ENCODE measurements at regions not wholly inside any gene's neighbourhood (a gene's known extent, or its start where the extent isn't known, plus 50 kb on each side); places are given as distances from the start of the nearest gene placed in this dataset.

DNA sequence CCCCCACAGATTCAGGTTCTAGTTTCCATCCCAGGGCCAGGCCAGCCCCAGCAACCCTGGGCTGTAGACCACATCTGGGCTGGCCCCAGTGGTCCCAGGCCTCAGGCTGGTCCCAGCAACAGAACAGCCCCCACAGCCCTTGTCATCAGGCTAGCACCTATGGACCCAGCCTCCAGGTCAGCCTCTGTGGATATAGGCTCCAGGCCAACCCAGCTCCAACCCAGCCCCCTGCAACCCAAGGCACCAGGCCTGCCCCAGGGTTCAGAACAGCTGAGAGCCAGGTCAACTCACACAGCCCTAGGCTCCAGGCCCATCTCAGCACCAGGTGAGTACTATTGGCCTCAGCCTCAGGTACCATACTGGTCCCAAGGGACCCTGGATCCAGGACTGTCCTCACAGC lies 155.3 kb downstream of the PWWP3B start (continued):
- TF ChIP-seq, protein P1, sequence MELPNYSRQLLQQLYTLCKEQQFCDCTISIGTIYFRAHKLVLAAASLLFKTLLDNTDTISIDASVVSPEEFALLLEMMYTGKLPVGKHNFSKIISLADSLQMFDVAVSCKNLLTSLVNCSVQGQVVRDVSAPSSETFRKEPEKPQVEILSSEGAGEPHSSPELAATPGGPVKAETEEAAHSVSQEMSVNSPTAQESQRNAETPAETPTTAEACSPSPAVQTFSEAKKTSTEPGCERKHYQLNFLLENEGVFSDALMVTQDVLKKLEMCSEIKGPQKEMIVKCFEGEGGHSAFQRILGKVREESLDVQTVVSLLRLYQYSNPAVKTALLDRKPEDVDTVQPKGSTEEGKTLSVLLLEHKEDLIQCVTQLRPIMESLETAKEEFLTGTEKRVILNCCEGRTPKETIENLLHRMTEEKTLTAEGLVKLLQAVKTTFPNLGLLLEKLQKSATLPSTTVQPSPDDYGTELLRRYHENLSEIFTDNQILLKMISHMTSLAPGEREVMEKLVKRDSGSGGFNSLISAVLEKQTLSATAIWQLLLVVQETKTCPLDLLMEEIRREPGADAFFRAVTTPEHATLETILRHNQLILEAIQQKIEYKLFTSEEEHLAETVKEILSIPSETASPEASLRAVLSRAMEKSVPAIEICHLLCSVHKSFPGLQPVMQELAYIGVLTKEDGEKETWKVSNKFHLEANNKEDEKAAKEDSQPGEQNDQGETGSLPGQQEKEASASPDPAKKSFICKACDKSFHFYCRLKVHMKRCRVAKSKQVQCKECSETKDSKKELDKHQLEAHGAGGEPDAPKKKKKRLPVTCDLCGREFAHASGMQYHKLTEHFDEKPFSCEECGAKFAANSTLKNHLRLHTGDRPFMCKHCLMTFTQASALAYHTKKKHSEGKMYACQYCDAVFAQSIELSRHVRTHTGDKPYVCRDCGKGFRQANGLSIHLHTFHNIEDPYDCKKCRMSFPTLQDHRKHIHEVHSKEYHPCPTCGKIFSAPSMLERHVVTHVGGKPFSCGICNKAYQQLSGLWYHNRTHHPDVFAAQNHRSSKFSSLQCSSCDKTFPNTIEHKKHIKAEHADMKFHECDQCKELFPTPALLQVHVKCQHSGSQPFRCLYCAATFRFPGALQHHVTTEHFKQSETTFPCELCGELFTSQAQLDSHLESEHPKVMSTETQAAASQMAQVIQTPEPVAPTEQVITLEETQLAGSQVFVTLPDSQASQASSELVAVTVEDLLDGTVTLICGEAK (IDR thresholded peaks at IDR 0.05): no peak
- TF ChIP-seq, protein P1 (CRISPR knock-in tag; IDR thresholded peaks at IDR 0.05): no peak
- TF ChIP-seq, protein P2, sequence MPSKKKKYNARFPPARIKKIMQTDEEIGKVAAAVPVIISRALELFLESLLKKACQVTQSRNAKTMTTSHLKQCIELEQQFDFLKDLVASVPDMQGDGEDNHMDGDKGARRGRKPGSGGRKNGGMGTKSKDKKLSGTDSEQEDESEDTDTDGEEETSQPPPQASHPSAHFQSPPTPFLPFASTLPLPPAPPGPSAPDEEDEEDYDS (CRISPR knock-in tag; IDR thresholded peaks at IDR 0.05): no peak
- TF ChIP-seq KLF11 (CRISPR knock-in tag; IDR thresholded peaks at IDR 0.05) (no peak), ZNF484 (CRISPR knock-in tag; IDR thresholded peaks at IDR 0.05; ENCODE audit: borderline replicate concordance, low read depth) (no peak), ZSCAN25 (CRISPR knock-in tag; IDR thresholded peaks at IDR 0.05) (no peak), SETDB1 (CRISPR knock-in tag; IDR thresholded peaks at IDR 0.05; ENCODE audit: borderline replicate concordance) (no peak), POLR2G (IDR thresholded peaks at IDR 0.05; ENCODE audit: low read depth, low read length) (no peak)
- TF ChIP-seq, protein P3, sequence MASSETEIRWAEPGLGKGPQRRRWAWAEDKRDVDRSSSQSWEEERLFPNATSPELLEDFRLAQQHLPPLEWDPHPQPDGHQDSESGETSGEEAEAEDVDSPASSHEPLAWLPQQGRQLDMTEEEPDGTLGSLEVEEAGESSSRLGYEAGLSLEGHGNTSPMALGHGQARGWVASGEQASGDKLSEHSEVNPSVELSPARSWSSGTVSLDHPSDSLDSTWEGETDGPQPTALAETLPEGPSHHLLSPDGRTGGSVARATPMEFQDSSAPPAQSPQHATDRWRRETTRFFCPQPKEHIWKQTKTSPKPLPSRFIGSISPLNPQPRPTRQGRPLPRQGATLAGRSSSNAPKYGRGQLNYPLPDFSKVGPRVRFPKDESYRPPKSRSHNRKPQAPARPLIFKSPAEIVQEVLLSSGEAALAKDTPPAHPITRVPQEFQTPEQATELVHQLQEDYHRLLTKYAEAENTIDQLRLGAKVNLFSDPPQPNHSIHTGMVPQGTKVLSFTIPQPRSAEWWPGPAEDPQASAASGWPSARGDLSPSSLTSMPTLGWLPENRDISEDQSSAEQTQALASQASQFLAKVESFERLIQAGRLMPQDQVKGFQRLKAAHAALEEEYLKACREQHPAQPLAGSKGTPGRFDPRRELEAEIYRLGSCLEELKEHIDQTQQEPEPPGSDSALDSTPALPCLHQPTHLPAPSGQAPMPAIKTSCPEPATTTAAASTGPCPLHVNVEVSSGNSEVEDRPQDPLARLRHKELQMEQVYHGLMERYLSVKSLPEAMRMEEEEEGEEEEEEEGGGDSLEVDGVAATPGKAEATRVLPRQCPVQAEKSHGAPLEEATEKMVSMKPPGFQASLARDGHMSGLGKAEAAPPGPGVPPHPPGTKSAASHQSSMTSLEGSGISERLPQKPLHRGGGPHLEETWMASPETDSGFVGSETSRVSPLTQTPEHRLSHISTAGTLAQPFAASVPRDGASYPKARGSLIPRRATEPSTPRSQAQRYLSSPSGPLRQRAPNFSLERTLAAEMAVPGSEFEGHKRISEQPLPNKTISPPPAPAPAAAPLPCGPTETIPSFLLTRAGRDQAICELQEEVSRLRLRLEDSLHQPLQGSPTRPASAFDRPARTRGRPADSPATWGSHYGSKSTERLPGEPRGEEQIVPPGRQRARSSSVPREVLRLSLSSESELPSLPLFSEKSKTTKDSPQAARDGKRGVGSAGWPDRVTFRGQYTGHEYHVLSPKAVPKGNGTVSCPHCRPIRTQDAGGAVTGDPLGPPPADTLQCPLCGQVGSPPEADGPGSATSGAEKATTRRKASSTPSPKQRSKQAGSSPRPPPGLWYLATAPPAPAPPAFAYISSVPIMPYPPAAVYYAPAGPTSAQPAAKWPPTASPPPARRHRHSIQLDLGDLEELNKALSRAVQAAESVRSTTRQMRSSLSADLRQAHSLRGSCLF (CRISPR knock-in tag; IDR thresholded peaks at IDR 0.05; ENCODE audit: borderline replicate concordance): no peak
- TF ChIP-seq, protein P4, sequence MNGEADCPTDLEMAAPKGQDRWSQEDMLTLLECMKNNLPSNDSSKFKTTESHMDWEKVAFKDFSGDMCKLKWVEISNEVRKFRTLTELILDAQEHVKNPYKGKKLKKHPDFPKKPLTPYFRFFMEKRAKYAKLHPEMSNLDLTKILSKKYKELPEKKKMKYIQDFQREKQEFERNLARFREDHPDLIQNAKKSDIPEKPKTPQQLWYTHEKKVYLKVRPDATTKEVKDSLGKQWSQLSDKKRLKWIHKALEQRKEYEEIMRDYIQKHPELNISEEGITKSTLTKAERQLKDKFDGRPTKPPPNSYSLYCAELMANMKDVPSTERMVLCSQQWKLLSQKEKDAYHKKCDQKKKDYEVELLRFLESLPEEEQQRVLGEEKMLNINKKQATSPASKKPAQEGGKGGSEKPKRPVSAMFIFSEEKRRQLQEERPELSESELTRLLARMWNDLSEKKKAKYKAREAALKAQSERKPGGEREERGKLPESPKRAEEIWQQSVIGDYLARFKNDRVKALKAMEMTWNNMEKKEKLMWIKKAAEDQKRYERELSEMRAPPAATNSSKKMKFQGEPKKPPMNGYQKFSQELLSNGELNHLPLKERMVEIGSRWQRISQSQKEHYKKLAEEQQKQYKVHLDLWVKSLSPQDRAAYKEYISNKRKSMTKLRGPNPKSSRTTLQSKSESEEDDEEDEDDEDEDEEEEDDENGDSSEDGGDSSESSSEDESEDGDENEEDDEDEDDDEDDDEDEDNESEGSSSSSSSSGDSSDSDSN (CRISPR knock-in tag; IDR thresholded peaks at IDR 0.05): no peak
- TF ChIP-seq, protein P5, sequence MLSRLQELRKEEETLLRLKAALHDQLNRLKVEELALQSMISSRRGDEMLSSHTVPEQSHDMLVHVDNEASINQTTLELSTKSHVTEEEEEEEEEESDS (CRISPR knock-in tag; IDR thresholded peaks at IDR 0.05; ENCODE audit: borderline replicate concordance): no peak

Measured in HepG2 (cell line).